K562 (cell line): ENCODE measurements at regions not wholly inside any gene's neighbourhood (a gene's known extent, or its start where the extent isn't known, plus 50 kb on each side); places are given as distances from the start of the nearest gene placed in this dataset.
"Not testable (repeated sequence)": the region's sequence is repeated elsewhere in the genome, so short reads cannot be mapped to it uniquely, and the experiment has no call there.

ENCODE experiments used
- ATAC-seq: fragments of 200-7000 bp; cut with Tn5 transposase; 3 replicates; pipeline ENCODE4 v1.9.1; 2020; ENCODE audit warnings: moderate library complexity
- BruUV-seq: library from RNA; stranded (reverse); fragments of 400-500 nt; replicated peaks from 2 replicates; lab custom pipeline; 2021; lab: Mats Ljungman, UMichigan
- CTCF ChIA-PET: fragments of 300-600 bp; formaldehyde crosslinking; extraction: SDS; loops from one replicate; lab custom pipeline; 2021; ENCODE audit warnings: low intra/inter-chr PET ratio; lab: Yijun Ruan, JAX
- POLR2A ChIA-PET: fragments of 300-600, 350-650 bp; sonication (Branson Sonifier 250); formaldehyde crosslinking; extraction: SDS; loops from one replicate; lab custom pipeline; 2021; ENCODE audit warnings: antibody characterized with exemption, inconsistent platforms; lab: Yijun Ruan, JAX
- DNase-seq, 4 experiments: peaks; one replicate each; pipeline versions ENCODE4 v3.0.0 to v3.0.0-alpha.2; 2011 to 2018; ENCODE audit warnings: low spot score in 3 of 4, mixed read lengths in 3 of 4; ENCODE audit errors: extremely low read depth in 1 of 4
- FAIRE-seq: peaks from 2 replicates; lab custom pipeline; 2011; peaks lifted over from hg19 to GRCh38; lab: Jason Lieb, UNC
- H2AFZ ChIP-seq: 2 replicates; pipeline ENCODE4 v1.6.0; 2011; ENCODE audit warnings: low read depth, low read length, control low read depth, inconsistent platforms
- H3K27ac ChIP-seq: fragments of 200-600 bp; 3 replicates; pipeline ENCODE4 v1.8.0; 2011; ENCODE audit warnings: low read depth, mild to moderate bottlenecking, control low read depth, inconsistent platforms, low read length, moderate library complexity, mixed read lengths; ENCODE audit errors: extremely low read depth
- H3K27me3 ChIP-seq, 2 experiments: fragments of 300-600 bp in 1 of 2; 2 replicates in 1 of 2; 3 replicates in 1 of 2; pipeline versions ENCODE4 v1.6.0 to v1.8.0; 2011; ENCODE audit warnings: inconsistent platforms in 2 of 2, low read length in 2 of 2, mild to moderate bottlenecking in 1 of 2, mixed read lengths in 1 of 2, moderate library complexity in 1 of 2; ENCODE audit not compliant: control insufficient read depth in 2 of 2, insufficient read depth in 2 of 2
- H3K36me3 ChIP-seq: fragments of 300-600 bp; 3 replicates; pipeline ENCODE4 v1.8.0; 2011; ENCODE audit warnings: mild to moderate bottlenecking, low read length, inconsistent platforms; ENCODE audit not compliant: control insufficient read depth, insufficient read depth
- H3K4me1 ChIP-seq, 2 experiments: fragments of 200-600 bp in 1 of 2; replicated peaks in 1 of 2; 2 replicates in 1 of 2; 3 replicates in 1 of 2; pipeline versions ENCODE4 v1.5.1 to v1.8.0; 2011; ENCODE audit warnings: inconsistent platforms in 2 of 2, low read length in 2 of 2, mild to moderate bottlenecking in 1 of 2, mixed read lengths in 1 of 2, moderate library complexity in 1 of 2; ENCODE audit not compliant: control insufficient read depth in 2 of 2, insufficient read depth in 2 of 2
- H3K4me2 ChIP-seq: 2 replicates; pipeline ENCODE4 v1.6.1; 2011; ENCODE audit warnings: low read length, control low read depth, inconsistent platforms, mixed read lengths; ENCODE audit not compliant: insufficient read depth
- H3K4me3 ChIP-seq: fragments of 200-600 bp; sonication (generic), shearing (Covaris generic); 2 replicates; pipeline ENCODE4 v1.5.1; 2016; ENCODE audit warnings: control low read depth, inconsistent platforms
- H3K79me2 ChIP-seq: fragments of 200-600 bp; 3 replicates; pipeline ENCODE4 v1.8.0; 2011; ENCODE audit warnings: low read length, inconsistent platforms; ENCODE audit not compliant: control insufficient read depth, insufficient read depth
- H3K9ac ChIP-seq, 2 experiments: 2 replicates each; pipeline versions ENCODE4 v1.6.0 to v1.6.1; 2011; ENCODE audit warnings: low read depth in 2 of 2, low read length in 2 of 2, control low read depth in 1 of 2, inconsistent platforms in 1 of 2, mild to moderate bottlenecking in 1 of 2, mixed read lengths in 1 of 2; ENCODE audit not compliant: insufficient read depth in 1 of 2
- H3K9me1 ChIP-seq: one replicate; pipeline ENCODE4 v1.6.0; 2011; ENCODE audit warnings: inconsistent platforms, mild to moderate bottlenecking, low read length, moderate library complexity; ENCODE audit not compliant: control insufficient read depth, insufficient read depth
- H3K9me3 ChIP-seq: replicated peaks from 2 replicates; pipeline ENCODE4 v1.5.1; 2011; ENCODE audit warnings: low read depth, low read length, inconsistent platforms; ENCODE audit not compliant: control insufficient read depth, insufficient read depth
- H4K20me1 ChIP-seq: replicated peaks from 2 replicates; pipeline ENCODE4 v1.6.1; 2011; ENCODE audit warnings: low read length, inconsistent platforms, mixed read lengths; ENCODE audit not compliant: control insufficient read depth, insufficient read depth
- FOXK2 ChIP-seq, 2 experiments: fragments of 450-650 bp; IDR thresholded peaks in 1 of 2; conservative IDR thresholded peaks in 1 of 2; 2 replicates each; pipeline ENCODE4 v1.6.1; 2016; ENCODE audit warnings: low read depth in 2 of 2, mild to moderate bottlenecking in 1 of 2
- GTF2F1 ChIP-seq: IDR thresholded peaks from 2 replicates; pipeline ENCODE4 v1.6.1; 2011; ENCODE audit warnings: low read depth, low read length, improper control_type of control experiment
- RBM15 ChIP-seq: fragments of 200-400 bp; formaldehyde crosslinking; IDR thresholded peaks from 2 replicates; pipeline ENCODE4 v1.6.1; 2018; ENCODE audit warnings: mild to moderate bottlenecking, low read length, moderate library complexity; ENCODE audit not compliant: insufficient read depth
- RFX5 ChIP-seq: IDR thresholded peaks from 2 replicates; pipeline ENCODE4 v1.6.1; 2011; ENCODE audit warnings: low read depth, mild to moderate bottlenecking, improper control_type of control experiment, low read length
- SIRT6 ChIP-seq: IDR thresholded peaks from one replicate; pipeline ENCODE4 v1.6.1; 2012; ENCODE audit warnings: low read depth, mild to moderate bottlenecking, control low read depth, inconsistent platforms, low read length, moderate library complexity
- U2AF2 ChIP-seq: fragments of 200-400 bp; formaldehyde crosslinking; optimal IDR thresholded peaks from 2 replicates; pipeline ENCODE3; 2017; ENCODE audit warnings: low read depth, mild to moderate bottlenecking, low read length
- WGBS: fragments of 100-300 bp; shearing (Covaris generic); methylation state at CpG from one replicate; pipeline ENCODE4 v1.1.6; 2016; ENCODE audit warnings: low coverage, mixed read lengths; ENCODE audit not compliant: insufficient coverage; ENCODE audit errors: missing lambda C conversion rate; 5-methylcytosine and 5-hydroxymethylcytosine counted together
- in situ Hi-C: fragments of 300-500 bp; cut with MboI; formaldehyde crosslinking; loops from 4 replicates; pipeline ENCODE4 v1.15.0; 2018; ENCODE audit warnings: inconsistent platforms, mixed read lengths
- intact Hi-C: fragments of 100-400 bp; cut with micrococcal nuclease; formaldehyde crosslinking; loops from 2 replicates; pipeline ENCODE4 v1.14.2; 2022

GRCh38 chr1:169051171-169051570 is 55.3 kb upstream of the ATP1B1 start:
- no peak for DNase-seq
- H3K27ac ChIP-seq, result no peak overlapping the region
- POLR2A ChIA-PET, result interaction anchor here (0.5 to 1.2 kb wide), 2 partner anchors 10 to 57 kb away, joined by 3 to 4 read pairs; no protein-coding TSS in a partner anchor
- no peaks in the 10 kb centered on the region for H3K36me3 ChIP-seq
- TF ChIP-seq FOXK2 (conservative IDR thresholded peaks at IDR 0.05 in 1 of 2, IDR thresholded peaks at IDR 0.05 in 1 of 2; ENCODE audit: low read depth in 2 of 2) (no peak), RBM15 (no peak), RFX5 (no peak), U2AF2 (no peak), GTF2F1 (no peak), SIRT6 (no peak)
- TF ChIP-seq, all 486 proteins: peak for 0
- CTCF ChIA-PET, result no interaction called here
- no peak overlapping the region for H3K4me2 ChIP-seq
- H3K79me2 ChIP-seq, result no peaks in the 10 kb centered on the region
- H4K20me1 ChIP-seq, result no peaks in the 10 kb centered on the region
- H3K4me3 ChIP-seq, result no peak overlapping the region
- H3K9ac ChIP-seq, result no peak overlapping the region
- no TSS peak for BruUV-seq
- H3K4me1 ChIP-seq, result no peaks in the 10 kb centered on the region; a peak in 1 of 5 replicates
- in situ Hi-C loops, result no loop called here
- no peak overlapping the region for H2AFZ ChIP-seq
- no peak for FAIRE-seq
- whole genome bisulfite sequencing, result 3% methylated on average over 2 of the region's 2 CpGs
- ATAC-seq, result no peak
- no peaks in the 10 kb centered on the region for H3K9me3 ChIP-seq
- H3K9me1 ChIP-seq, result no peaks in the 10 kb centered on the region
- H3K27me3 ChIP-seq, result peaks cover 0 to 22% of the 10 kb centered on the region in 2 experiments; a peak in 3 of 5 replicates
- intact Hi-C loops, result no loop called here

GRCh38 chr1:169052171-169052570 is 54.3 kb upstream of the ATP1B1 start:
- H2AFZ ChIP-seq, H3K4me1 ChIP-seq, DNase-seq, FAIRE-seq, H3K36me3 ChIP-seq, H3K9me3 ChIP-seq, H3K9ac ChIP-seq, H3K4me3 ChIP-seq, BruUV-seq, H3K4me2 ChIP-seq, intact Hi-C loops, POLR2A ChIA-PET, H3K9me1 ChIP-seq, H3K27ac ChIP-seq, CTCF ChIA-PET, H3K79me2 ChIP-seq, H4K20me1 ChIP-seq, in situ Hi-C loops, ATAC-seq: not testable (repeated sequence)
- H3K27me3 ChIP-seq, result peaks cover 0 to 22% of the 10 kb centered on the region in 2 experiments; a peak in 3 of 5 replicates
- WGBS, result 1% methylated on average over 5 of the region's 5 CpGs
